A673 (cell line): ENCODE measurements at regions not wholly inside any gene's neighbourhood (a gene's known extent, or its start where the extent isn't known, plus 50 kb on each side); places are given as distances from the start of the nearest gene placed in this dataset.

Experiments used
- CTCF ChIP-seq: fragments of 300-800, 200-600 bp; sonication (generic); conservative IDR thresholded peaks from 2 replicates; pipeline ENCODE4 v1.5.1; 2017; ENCODE audit warnings: low read depth, mild to moderate bottlenecking, antibody characterized with exemption, low read length, moderate library complexity, mixed read lengths
- EZH2 ChIP-seq: fragments of 200-600 bp; sonication (generic); IDR thresholded peaks from 2 replicates; pipeline ENCODE4 v1.6.1; 2017; ENCODE audit warnings: borderline replicate concordance, low read depth, mild to moderate bottlenecking, mixed read lengths, antibody characterized with exemption, low read length; ENCODE audit not compliant: poor library complexity, severe bottlenecking

GRCh38 chr9:80946496-80947170 lies 742.7 kb downstream of the TLE1 start:
- no peak for TF ChIP-seq CTCF
- TF ChIP-seq EZH2, result no peak
